ENCODE measurements at regions not wholly inside any gene's neighbourhood (a gene's known extent, or its start where the extent isn't known, plus 50 kb on each side); places are given as distances from the start of the nearest gene placed in this dataset.
"Not testable (repeated sequence)": the region's sequence is repeated elsewhere in the genome, so short reads cannot be mapped to it uniquely, and the experiment has no call there.

- no peak for DNase-seq
Observed at GRCh38 chr3:178304758-178305467, 231.3 kb upstream of the KCNMB2 start.

DNA sequence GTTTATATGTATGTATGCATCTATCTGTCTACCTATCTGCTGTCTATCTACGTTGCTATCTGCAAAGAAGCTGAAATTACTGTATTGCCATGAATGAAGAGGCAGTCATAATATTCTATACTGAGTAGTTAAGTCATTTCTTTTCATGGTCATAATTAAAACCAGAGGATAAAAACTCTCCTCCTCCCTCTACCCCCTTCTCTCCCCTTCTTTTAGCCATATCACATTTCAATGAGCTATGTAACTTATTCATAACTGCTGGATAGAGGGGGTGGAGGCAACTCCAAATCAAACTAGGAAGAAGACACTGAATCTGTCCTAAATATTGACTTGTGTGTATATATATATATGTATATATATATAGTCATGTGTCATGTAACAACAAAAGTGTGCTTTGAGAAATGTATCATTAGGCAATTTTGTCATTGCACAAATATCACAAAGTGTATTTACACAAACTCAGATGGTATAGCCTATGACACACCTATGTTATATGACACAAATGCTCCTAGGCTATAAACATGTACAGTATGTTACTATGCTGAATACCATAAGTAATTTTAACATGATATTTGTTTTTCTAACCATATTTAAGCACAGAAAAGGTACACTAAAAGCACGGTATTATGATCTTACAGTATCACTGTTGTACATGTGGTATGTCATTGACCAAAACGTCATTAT is 229.7 kb upstream of the KCNMB2 start:
- no peak for DNase-seq

DNA sequence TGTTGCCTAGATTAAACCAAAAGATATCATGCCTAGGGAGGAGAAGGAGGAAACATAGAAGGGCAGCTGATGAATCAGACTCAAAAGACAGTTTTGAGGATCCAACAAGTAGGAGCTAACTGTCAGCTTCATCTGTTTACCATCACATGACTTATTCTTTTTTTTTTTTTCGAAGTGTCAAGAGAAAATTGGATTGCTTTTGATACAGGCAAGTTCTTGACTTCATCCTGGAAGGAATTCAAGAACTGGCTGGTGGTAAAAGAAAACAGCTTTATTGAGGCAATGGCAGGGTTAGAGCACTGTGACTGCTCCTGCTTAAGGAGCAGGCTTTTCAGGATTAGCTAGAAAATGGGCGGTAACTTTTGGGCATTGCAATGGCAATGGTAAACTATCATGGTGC is 227.5 kb upstream of the KCNMB2 start:
- DNase-seq: no peak

DNA sequence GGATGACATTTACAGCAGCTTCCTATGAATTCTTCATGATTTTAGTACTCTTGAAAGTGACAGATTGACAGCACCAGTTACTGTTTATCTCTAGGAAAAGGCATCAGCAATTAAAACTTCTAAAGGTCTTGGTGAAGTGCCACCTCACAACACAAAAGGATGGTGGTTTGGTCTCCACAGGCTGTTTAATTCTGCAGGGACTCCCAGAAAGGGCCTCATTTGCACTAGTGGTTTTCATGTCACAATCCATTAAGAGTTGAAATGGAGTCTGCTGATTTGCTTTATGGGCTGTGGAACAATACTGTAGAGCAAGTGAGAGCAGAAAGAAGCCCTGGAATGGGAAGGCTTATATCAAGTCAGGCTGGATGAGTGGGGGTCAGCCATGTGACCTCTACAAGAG is 225.3 kb upstream of the KCNMB2 start:
- DNase-seq: no peak

DNA sequence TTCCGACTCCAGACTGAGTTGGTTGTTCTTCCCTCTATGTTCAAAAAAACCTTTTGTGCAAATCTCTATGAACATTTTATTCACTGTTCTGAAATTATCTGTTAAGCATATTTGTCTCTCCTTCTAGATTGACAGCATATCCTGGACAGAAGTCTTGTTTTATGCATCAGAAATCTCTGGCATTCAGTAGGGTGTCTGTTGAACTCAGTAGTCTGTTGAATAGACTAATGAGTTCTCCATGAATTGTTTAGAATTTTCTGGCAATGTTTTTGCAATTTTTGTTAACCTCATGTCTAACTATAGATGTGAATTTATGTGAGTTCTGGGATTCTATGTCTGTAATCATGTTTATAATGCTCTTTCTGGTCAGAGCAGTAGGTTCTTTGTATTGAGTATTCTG is 222.5 kb upstream of the KCNMB2 start:
- DNase-seq: no peak

DNA sequence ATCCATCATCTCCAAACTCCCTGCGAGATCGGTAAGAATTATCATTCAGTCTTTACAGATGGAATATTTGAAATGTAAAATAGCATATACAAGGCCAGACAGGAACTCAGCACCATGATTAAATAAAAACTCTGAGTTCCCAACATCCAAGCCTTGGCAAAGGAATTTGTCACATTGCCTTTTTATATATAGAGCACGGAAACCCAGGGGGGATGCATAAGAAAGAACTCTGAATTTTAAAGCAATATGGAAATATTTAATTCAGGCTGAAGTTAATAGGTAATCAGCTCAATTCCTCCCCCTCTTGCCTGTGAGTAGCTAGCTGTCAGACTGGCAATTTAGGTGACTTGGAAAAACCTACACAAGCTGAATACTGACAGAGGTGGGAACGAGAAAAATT is 217.9 kb upstream of the KCNMB2 start:
- DNase-seq: no peak

- no peak for DNase-seq
Observed at GRCh38 chr3:178318941-178319816, 217.1 kb upstream of the KCNMB2 start.

DNA sequence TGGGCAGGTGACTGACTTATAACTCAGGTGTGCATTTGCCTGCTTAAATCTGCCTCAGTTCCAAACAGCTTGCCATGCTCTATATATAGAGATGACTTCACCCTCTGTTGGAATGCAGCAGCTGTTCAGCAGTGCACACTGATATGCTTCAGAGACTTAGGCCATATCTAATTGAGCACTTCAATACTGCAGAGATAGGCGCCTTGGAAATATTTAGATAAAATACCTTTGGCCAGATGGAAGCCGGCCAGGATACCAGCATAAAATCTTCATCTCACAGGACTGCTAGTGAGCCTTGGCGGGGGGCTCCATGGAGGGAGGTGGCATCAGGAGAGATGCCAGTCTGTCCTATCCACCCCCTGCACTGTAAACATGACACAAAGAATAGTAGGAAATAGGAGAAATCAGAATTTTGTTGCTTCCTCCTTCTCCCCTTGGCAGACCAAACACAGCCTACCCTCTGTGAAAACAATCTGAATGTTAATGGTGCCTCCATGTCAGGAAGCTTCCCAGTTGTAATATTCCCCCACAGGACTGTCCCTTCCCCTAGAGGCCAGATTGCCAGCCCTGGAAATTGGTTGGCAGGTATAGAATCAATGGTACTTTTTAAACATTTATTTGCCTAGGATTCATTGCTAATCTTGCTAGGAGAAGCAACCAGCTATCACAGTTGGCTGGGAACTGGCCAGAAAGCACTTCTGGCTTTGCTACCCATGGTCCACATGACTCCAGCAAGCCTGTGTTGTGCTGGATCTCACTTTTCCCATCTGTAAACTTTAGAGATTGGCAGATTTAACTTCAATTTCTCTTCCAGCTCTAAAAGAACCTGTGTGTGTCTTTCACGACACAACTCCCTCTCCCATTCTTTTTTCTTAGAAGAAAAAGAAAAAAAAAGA is 215.5 kb upstream of the KCNMB2 start:
- no peak for DNase-seq

GRCh38 chr3:178324356-178324755 is 211.9 kb upstream of the KCNMB2 start:
- no peak for DNase-seq

DNA sequence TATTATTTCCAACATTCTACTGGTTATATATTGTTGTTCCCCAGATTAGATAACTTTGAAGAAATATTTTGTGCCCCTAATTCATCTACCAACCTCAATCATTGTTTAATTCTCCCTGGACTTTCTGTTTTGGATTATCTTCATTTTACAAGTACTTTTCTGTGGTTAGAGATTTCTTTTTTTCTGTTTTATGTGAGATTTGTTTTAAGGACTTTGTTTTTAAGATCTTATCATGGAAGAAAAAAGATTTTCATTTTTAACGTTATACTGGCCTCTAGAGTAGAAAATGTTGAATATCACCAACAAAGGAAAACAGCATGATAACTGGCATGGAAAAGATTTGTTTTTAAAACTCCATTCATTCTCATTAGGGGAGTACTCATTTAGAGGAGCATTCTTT is 210.9 kb upstream of the KCNMB2 start:
- DNase-seq: no peak

DNA sequence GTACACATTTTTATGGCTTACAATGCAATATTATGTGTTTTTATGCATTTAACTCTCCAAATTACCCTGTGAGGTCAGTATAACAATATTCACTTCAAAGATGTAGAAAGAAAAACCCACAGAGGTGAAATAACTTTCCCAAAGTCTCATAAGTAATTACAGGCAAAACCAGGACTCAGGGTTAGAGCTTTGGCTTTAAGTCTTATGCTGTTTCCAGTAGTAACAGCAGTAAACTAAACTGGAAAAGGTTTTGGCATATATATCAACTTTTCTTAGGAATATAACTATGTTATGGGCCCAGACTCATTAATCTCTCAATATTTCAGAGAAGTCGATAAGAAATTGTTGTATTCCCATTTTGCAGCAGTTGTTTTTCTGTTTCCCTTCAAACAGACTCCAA is 206.3 kb upstream of the KCNMB2 start:
- no peak for DNase-seq

DNA sequence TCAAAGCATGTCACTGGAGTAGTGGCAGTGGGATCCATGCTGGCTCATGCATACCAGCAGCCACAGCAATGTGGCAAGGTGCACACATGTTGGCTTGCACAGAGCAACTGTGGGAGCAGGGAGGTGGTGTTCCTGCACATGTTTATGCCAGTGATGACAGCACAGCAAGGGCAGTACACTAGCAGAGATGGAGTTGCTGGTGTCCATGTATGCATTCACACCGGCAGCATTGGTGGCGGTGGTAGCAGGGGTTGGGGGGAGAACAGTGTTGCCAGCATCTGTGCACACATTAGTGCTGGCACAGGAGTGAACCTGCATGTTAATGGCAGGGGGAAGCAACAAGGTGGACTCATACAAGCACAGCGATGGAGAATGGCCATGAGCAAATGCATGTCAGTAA is 202.0 kb upstream of the KCNMB2 start:
- DNase-seq: no peak

GRCh38 chr3:178336336-178336735 is 199.9 kb upstream of the KCNMB2 start:
- DNase-seq: no peak

- DNase-seq: no peak
Observed at GRCh38 chr3:178340506-178340905, 195.7 kb upstream of the KCNMB2 start.

GRCh38 chr3:178341636-178342035 is 194.6 kb upstream of the KCNMB2 start:
- no peak for DNase-seq

DNA sequence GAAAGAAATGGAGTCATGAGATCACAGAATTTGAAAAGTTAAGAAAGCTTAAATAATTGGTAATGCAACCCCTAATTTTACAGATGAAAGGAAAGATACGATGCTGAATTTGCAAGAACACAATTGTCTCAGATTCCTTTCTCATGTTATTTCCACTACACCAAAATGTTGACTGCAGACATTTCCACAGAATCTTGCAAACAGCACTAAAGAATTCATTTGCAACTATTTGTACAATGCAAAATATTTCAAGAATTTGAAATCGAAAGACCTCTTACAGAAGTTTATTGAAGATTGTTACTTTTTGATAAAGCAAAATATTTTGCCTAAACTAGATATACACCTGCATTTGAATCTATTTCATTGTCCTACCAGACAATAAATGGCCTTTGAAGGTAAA is 194.1 kb upstream of the KCNMB2 start:
- no peak for DNase-seq

DNA sequence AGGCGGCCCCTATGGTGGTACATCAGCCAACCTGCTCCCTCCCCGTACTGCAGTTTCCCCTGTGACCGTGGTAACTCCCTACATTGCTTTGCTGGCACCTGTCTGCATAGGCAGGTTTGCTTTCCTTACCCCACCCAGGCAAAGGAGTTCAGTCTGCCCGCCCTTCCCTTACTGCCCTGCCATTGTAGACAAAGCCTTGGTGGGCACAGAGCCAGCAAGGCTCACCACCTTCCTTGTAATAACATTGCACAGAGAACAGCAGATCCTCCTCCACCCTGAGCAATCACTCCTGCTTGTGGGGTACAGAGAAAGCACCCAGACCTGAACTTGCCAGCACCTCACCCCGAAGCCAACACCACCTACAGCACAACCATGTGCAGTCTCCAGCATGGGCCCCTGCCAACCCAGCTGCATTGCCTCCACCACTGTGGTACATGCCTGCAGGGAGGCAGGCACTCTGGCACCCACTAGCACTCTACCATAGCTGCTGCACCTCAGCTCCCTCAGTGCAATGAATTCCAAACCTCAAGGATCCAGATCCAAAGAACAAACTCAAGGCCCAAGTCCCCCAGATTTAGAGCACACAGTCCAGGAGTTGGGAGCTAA is 192.7 kb upstream of the KCNMB2 start:
- no peak for DNase-seq

DNA sequence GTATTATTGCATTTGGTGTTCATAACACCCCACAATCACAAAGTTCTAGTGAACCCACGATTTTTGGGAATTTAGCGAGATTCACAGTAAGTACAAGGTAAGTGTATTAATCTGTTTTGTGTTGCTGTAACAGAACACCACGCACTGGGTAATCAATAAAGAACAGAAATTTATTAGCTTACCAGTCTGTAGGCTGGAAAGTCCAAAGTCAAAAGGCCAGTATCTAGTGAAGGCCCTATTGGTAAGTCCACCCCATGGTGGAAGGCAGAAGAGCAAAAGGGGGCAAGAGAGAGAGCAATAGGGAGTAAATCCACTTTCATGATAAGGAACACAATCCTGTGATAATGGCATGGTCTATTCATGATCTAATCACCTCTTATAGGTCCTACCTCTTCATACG is 190.3 kb upstream of the KCNMB2 start:
- DNase-seq: no peak

GRCh38 chr3:178348561-178349217 is 187.5 kb upstream of the KCNMB2 start:
- not testable (repeated sequence) for DNase-seq

GRCh38 chr3:178349218-178349596 is 187.0 kb upstream of the KCNMB2 start:
- not testable (repeated sequence) for DNase-seq

- no peak for DNase-seq
Observed at GRCh38 chr3:178350763-178351162, 185.5 kb upstream of the KCNMB2 start.

All from stimulated activated CD4-positive, alpha-beta T cell treated with anti-CD3 and anti-CD28 coated beads, Interleukin-4, amount 100 ng/mL, for 1 hour (primary cell).